ENCODE measurements at regions not wholly inside any gene's neighbourhood (a gene's known extent, or its start where the extent isn't known, plus 50 kb on each side); places are given as distances from the start of the nearest gene placed in this dataset.

DNA sequence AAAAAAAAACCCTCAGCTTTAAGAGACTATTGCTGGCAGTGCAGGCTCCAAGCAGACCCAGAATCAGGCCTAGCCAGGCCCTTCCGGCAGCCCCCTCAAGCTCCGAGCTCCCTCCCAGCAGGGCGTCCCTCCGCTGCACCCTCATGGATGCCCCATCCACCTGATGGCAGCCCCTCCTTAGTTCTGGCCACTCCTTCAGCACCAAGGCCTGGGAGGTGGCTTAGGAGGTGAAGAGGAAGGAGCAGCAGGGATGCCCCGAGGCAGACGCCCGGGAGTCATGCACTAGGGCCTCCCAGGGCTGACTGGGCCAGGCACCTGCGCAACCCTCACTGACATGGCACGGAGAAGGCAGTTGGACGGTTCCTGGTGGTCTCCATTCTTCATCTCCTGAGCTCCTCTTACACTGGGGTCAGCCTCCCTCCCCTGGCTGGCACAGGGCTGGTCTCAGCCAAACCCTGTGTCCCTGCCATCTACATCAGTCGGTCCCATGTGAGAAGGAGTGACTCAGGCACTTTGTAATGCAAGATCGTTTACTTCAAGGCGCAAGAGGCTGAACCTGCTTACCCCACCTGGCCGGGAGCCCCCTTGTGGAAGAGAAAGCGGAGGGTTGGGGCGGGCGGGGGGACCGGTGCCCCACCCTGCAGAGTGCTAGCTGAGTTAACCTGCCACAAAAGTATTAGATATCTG is 53.5 kb upstream of the ID2 start:
- TF ChIP-seq, protein P1, sequence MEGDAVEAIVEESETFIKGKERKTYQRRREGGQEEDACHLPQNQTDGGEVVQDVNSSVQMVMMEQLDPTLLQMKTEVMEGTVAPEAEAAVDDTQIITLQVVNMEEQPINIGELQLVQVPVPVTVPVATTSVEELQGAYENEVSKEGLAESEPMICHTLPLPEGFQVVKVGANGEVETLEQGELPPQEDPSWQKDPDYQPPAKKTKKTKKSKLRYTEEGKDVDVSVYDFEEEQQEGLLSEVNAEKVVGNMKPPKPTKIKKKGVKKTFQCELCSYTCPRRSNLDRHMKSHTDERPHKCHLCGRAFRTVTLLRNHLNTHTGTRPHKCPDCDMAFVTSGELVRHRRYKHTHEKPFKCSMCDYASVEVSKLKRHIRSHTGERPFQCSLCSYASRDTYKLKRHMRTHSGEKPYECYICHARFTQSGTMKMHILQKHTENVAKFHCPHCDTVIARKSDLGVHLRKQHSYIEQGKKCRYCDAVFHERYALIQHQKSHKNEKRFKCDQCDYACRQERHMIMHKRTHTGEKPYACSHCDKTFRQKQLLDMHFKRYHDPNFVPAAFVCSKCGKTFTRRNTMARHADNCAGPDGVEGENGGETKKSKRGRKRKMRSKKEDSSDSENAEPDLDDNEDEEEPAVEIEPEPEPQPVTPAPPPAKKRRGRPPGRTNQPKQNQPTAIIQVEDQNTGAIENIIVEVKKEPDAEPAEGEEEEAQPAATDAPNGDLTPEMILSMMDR (IDR thresholded peaks at IDR 0.05 in 4 of 5, conservative IDR thresholded peaks at IDR 0.05 in 1 of 5), result no peak
- TF ChIP-seq POLR2A (IDR thresholded peaks at IDR 0.05), result no peak
